Activated naive CD4-positive, alpha-beta T cell treated with anti-CD3 and anti-CD28 coated beads, Interleukin-2, amount 50 U/mL, for 16 hours (primary cell): ENCODE measurements at regions not wholly inside any gene's neighbourhood (a gene's known extent, or its start where the extent isn't known, plus 50 kb on each side); places are given as distances from the start of the nearest gene placed in this dataset.
"Not testable (repeated sequence)": the region's sequence is repeated elsewhere in the genome, so short reads cannot be mapped to it uniquely, and the experiment has no call there.

ENCODE experiments used
- DNase-seq: peaks from one replicate; pipeline ENCODE4 v3.0.0-alpha.2; 2020

DNA sequence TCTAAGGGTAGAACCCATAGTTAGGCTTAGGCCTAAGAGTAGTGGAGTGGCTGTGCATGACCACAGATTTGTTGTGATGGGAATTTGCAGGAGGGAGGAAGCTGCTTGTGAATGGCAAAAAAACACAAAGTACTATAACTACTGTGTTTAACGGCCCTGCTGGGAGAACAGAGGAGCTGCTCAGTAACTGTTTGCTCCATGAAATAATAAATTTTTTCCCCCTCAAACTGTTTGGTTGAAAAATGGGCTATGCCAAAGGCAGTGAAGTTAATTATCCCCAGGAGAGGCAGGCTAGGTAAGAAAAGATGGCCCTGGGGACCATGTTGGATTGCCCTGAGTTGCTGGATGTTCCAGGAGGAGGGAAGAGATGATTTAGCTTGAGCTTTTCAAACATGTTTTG lies 216.1 kb upstream of the ADRA1D start:
- no peak for DNase-seq

DNA sequence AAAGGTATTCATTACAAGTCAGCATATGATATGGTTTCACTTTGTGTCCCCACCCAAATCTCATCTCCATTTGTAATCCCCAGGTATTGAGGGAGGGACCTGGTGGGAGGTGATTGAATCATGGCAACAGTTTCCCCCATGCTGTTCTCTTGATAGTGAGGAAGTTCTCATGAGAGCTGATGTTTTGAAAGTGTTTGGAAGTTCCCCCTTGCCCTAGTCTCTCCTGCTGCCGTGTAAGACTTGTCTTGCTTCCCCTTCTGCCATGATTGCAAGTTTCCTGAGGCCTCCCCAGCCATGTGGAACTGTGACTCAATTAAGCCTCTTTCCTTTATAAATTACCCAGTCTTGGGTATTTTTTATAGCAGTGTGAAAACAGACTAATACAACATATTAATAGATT lies 213.7 kb upstream of the ADRA1D start:
- DNase-seq: not testable (repeated sequence)

DNA sequence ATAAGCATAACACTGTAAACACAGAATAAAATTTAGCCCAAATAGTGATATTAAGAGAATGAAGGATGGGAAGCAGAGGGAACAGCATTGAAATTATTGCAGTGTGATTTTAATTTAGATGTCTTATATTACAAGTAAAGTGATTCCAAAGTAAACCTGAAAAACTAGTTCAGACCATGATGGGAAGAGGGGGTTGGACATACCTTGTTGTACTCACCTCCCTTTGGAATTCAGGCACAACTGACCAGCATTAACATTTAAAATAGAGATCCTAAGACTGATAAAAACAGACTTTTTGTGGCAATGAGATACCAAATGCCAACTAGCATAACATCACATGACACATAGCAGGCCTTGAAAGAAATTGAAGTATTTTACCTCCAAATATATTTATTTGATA lies 210.0 kb upstream of the ADRA1D start:
- no peak for DNase-seq

DNA sequence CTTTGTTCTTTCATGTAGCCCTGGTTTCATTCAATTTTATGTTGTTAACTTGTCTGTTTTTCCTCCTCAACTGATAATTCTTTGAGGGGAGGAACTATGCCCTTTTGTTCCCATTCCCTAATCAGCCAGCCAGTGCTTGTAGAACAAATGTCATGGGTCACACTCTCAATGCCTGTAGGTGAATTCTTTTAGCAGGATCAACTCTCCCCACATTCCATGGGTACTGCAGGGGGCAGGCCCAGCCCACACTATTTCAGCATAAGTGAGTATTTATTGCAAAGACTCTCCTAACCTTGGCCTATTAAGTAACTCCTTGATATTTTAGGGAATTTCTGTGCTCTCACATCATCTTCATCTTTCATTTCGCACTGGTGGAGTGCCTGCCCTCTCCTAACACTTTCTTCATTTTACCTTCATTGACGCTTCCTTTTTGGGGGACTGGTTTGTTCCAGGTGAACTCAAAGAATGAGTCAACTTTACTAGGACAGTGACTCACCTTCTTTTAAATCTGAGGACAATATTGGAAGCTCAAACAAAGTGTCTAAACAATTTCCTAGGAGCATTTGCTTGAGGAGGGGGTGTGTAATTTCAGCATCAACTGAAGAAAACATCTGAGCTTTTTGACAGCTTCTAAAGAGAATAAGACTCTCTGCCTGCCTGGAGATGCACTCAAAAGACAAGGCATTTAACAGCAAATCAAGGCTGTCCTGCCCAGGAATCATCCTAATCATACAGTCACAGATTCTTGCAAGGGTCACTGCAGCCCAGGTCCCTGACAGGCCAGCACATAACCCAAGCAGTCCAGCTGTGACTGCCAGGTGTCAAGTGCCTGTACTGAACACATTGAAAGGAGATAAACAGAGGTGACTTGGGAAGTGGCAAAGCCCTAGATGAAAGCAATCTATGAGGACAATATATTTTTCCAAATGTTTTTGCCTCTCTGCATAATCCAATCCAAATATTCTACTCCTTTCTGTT lies 208.8 kb upstream of the ADRA1D start:
- DNase-seq: no peak

DNA sequence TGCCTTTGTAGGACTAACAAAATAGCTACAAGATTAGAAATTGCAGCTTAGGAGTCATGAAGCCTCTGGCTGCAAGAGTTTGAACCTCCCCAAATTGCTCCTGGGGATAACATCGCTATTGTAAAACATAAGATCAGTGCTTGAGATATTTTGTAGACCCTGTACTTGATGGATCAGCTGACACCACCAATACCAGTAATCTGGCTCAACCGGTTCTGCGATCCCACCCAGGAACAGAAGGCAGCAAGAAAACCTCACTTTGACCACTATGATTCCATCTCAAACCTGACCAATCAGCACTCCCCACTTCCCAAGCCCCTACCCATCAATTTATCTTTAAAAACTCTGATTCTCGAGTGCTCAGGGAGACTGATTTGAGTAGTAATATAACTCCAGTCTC lies 206.9 kb upstream of the ADRA1D start:
- DNase-seq: no peak

DNA sequence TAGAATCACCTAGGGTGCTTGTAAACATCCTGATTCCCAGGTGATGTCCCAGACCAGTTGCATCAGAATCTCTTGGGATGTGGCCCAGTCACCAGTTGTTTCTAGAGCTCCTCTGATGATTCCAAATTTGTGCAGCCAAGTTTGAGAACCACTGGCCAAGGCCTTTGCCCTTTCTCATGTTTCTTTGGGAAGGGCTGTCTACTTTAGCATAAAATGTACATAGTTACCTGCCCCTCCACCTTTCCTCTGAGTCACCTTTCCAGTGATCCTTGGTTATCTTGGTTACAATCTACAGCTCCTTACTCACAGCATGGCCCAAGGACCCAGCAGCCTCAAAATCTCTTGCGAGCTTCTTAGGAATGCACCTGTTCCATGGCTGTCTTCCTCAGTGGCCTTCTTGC lies 206.2 kb upstream of the ADRA1D start:
- no peak for DNase-seq

DNA sequence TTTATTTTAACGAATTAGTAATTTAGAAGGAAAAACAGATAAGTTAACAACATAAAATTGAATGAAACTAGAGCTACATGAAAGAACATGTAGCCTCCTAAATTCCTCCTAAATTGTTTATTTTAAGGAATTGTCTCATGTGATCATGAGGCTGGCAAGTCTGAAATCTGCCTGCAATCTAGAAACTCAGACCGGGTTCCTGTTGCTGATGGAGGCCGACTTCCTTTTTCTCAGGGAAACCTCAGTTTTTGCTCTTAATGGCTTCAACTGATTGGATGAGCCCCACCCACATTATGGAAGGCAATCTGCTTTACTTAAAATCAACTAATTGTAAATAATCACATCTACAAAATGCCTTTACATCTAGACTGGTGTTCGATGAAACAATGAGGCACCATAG lies 205.0 kb upstream of the ADRA1D start:
- no peak for DNase-seq

DNA sequence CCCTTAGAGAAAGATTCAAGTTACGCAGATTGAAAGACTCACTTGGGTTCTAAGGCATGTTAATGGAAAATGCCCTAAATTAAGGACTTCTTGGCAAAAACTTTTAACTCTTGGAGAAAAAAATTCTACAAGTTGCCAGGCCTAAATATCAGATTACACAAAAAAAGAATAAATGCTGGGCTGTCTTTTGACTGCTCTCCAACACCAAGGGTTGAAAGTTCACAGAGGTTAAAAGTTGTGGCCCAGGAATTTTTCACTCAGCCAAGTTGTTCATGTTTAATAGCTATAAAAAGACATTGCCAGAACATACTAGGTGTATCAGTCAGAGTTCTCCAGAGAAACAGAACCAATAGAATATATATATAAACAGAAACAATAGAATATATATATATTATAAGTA lies 204.3 kb upstream of the ADRA1D start:
- DNase-seq: no peak

DNA sequence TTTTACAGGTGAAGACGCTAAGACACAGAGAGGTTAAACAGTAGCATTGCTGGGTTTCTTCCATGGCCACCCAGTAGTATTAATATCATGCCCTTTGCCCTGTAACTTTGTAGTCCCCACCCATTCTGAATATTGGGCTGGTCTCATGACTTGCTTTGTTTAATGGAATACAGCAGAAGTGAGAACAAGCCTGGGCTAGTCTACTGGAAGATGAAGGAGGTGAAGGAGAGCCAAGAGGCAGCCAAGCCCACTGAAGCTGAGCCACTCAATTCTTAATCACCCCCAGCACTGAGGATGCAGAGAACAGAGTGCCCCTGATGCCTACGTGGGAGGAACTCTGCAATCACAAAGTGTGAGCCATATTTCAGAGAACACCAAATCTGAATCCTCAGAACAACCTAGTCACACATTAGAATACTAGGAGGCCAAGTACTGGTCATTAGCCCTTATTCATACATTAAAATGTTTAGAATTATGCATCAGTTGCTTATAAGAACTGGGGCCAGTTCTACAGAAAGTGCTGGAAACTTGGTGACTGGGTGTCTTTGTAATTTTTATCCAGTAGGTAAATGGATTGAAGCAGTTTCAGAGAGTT lies 202.5 kb upstream of the ADRA1D start:
- no peak for DNase-seq

DNA sequence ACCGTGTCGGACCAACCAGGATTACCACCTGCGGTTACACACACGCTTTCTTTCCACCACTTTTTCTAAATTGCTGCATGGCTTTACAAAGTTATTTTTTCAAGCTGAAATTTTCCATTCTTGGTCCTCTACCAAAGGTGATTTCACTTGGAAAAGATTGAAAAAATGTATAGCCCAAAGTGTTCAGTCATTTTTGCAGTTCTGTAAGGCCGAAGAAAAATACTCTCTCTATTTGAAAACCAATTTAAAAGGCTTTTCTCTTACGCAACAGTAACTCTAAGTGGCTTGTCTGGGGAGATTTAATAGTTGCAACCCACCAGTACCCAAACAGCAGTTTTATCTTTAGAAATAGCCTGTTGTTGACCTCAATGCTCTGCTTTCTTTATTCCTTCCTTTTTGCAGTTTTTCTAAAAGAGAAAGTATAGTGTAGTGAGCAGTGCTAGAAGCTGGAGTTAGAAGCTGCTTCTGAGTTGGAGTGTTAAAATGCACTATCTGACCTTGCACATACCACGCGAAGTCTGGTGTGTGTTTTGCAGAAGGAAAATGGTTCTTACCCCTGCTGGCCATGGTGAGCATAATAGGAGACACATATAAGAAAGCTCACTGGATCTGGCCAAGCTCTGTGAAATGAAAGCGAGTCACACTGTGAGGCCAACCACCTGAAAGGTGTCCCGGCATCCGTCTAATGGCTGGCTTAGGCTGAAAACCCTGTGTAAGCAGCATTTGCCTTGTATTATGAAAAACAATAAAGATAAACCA lies 201.0 kb upstream of the ADRA1D start:
- no peak for DNase-seq

DNA sequence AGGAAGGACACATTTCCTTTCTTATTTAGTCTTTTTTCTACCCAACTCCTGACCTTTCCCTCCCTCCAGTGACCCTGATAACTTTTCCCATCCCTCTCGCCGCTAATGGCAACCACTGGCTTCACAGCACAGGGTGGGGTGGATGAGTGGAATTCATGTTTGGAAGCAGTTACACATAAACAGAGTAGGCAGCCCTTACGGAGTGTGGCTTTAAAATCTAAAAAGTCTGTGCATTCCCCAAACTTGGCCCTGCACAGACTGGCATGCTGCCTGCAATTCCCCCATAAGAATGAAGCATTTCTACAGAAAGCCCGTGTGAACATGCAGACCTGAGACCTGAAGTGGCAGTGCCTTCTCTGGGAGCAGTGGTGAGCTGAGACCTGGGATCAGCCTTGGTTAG lies 196.7 kb upstream of the ADRA1D start:
- no peak for DNase-seq

DNA sequence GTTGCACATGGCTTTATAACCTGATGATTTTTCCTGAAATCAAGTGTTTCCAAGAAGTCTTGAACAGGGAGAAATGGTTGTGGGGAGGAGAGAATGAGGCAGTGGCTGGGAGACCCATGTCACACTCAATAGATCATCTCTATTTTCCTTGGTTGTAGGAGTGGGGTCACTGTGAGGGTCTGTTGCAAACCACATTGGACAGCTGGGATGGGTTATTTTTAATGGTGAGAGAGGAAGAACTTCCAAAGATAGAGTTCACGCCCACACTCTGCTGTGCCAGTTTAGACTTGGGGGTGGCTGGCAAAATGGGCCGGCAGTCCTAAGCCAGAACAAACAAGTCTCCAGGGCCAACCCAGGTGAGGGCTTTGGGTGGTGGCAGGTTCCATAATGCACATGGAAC lies 196.2 kb upstream of the ADRA1D start:
- DNase-seq: no peak

DNA sequence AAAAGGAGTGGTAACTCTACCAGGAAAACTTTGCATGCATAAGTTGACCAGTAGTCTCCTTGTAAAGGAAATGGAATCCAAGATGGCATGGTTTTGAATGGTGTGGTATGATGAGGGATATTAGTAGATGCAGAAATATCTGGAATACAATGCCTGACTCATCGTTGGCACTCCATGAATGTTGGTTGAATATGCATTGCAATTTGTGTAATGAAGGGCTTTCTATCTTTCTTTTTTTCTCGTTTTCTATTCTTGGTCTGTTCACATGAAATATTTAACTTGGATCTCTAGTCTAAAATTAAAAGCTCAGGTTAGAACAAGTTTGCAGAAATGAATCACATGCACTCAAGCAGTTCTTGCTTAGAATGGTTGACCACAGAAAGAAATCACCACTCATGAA lies 195.3 kb upstream of the ADRA1D start:
- no peak for DNase-seq

DNA sequence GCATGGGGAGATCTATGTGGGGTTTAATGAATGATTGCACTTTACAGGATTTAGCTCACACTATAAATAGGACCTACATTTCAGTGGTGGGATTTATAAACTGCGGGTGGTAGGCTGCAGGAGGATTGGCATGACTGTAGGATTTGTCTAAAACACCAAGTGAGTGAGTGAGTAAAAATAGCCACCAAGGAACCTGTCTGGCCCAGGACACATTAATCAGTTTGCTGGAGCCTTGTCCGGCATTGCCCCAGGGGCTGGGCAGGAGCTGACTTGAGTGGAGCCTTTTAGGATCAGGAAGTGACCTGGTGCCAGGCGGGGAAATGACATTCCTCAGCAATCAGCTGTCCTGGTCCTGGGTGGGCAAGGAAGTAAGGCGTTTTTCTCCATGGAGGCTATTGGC lies 193.9 kb upstream of the ADRA1D start:
- DNase-seq: no peak

DNA sequence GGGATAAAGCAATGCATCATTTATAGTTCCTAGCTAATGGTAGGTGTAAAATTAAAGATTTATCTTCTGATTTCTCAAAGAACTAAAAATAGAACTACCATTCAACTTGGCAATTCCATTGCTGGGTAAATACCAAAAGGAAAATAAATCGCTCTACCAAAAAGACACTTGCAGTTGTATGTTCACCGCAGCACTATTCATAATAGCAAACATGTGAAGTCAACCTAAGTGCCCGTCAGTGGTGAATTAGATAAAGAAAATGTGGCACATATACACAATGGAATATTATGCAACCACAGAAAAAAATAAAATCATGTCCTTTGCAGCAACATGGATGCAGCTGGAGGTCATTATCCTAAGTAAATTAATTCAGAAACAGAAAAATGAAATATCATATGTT lies 192.8 kb upstream of the ADRA1D start:
- DNase-seq: no peak

DNA sequence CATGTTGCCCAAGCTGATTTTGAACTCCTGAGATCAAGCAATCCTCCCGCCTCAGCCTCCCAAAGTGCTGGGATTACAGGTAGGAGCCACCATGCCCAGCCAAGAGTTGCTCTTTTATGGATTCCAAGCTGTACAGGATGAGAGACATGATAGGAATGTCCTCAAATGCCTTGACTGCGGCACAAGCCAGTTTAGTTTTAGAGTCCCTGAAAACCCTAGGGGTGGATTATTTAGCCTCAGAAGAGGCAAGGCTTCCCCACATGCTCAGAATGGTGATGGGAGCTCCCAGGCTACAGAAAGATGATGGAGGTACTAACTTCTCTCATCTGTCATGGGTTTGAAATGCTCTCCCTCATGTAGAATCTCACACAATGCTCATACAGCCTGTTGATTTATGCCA lies 192.1 kb upstream of the ADRA1D start:
- no peak for DNase-seq

DNA sequence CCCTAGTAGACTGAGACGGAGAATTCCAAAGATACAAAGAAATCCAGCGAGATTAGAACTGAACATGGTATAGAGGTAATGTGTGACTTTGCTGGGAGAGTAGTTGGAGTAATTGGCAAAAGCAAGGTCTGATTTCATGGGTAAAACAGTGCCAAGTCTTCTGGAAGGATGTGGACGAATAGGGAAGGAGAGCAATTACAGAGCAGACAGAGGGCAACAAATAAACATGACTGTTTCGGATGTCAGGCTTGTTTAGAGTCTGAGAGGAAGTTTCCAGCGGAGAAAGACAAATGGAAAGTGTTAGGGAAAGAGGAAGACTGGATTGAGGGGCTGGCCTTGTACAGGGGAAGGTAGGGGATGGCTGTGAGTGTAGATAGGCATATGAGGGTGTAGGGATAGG lies 190.4 kb upstream of the ADRA1D start:
- DNase-seq: no peak

DNA sequence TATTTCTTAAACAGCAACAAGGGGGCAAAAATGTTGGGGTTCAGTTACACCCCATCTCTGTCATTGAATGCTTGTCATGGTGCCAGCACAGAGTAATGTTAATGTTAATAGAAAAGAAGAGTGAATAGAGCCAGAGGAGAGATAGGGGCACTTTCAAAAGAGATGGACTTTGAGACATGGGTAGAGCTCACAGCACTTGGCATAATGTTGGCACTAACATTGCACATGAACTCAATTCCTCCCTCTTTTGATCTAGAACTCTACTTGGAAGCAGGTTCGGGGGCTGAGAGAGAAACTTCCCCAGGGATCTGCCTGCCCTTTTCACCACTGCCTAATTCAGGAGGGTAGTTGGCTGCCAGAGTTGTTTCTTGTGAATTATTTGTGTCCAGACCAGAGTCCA lies 188.0 kb upstream of the ADRA1D start:
- DNase-seq: no peak

DNA sequence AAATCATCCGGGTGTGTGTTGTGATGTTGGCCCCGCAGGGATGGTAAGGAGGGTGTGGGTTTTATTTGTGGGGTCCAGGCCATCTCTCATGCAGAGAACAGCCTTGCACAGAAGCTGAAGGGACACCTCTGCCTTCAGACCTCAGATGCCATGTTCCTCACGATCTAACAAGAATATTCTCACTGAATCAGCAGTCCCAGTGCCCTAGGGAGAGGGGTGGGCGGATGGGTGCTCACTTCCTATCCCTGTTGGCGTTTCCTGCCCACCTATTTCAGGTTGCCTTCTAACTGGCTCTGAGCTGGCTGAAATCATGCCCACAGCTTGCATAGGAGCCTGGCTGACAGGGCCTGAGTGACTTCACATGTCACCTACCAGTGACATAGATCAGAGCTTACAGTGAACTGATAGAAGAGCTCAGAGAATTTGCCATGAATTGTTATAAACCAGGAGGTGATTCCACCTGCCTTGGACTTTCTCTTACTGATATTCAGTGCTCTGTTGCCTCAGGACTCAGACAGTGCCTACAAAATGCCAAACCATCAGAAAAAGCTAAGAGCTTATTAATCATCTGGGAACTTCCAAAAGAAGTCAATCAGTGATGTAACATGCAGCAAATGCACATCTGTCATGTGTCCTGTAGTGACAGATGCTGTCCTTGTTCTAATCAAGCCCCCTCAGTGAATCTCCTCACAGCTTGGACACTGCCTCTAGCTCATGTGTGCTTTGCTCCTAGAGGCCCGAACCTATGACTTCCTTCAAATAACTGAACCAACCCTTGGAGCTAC lies 186.8 kb upstream of the ADRA1D start:
- DNase-seq: no peak

DNA sequence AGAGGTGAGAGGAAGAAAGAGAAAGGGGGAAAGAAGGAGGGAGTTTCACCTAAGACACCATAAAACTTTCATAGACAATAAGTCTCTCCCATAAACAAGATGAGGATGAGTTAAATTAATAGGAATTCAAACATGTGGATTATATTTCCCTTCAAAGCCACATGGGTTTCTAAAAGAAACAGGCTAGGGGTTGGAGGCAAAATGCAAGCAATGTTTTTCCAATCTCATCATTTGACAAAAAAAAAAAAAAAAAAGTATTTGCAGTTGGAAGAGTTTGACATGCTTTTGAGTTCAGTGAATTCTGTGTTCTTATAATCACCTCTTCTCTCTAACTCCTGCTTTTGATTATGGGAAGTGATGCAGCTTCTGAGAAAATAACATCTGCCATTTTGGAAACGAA lies 186.1 kb upstream of the ADRA1D start:
- DNase-seq: no peak

DNA sequence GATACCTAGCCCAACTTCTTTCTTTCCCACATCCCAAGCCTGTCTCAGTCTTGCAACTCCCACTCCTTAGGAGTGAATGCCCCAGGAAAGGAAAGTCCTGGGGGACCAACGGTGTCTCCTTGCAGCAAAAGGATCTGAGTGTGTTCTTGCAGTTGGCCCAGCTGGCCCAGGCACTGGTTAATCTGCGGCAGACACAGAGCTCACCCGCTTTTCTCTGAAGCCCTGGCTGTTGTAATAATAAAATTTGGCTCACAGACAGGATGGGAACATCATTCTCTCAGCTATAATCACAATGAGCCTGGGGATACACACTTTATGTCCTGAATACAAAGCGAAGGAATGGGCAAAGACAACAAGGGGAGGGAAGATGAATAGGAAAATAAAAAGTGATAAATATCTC lies 185.6 kb upstream of the ADRA1D start:
- no peak for DNase-seq

DNA sequence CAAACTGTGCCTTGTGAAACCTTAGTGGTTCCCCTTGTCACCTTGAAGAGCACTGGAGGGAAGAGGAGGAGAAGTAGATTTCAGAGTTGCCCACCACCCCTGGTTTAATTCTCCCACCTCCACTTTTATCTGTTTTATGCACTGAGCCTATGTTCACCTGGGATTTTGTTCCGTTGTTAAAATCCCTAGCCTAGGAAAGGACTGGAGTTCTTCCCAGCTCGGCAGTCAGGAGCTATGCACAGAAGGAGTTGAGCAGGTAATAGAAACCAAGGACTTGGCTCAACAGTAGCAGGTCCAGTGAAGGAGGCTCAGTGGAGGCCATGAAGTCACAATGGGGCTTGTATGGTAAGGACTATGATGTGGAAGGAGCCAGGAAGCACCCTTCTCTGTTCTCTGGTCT lies 182.4 kb upstream of the ADRA1D start:
- no peak for DNase-seq

DNA sequence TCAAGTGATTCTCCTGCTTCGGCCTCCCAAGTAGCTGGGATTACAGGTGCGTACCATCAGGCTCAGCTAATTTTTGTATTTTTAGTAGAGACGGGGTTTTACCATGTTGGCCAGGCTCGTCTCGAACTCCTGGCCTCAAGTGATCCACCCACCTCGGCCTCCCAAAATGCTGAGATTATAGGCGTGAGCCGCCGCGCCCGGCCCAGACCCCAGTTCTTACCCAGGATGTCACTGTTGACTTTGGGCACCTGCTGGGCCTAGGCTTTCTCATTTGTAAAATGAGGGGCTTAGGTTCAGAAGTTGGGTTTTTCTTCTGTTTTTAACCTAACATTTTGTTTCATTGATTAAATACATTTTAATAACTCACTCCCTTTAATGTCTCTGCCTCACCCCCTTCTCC lies 181.7 kb upstream of the ADRA1D start:
- not testable (repeated sequence) for DNase-seq
